ENCODE measurements at regions not wholly inside any gene's neighbourhood (a gene's known extent, or its start where the extent isn't known, plus 50 kb on each side); places are given as distances from the start of the nearest gene placed in this dataset.

- Histone ChIP-seq H4K20me1 (ENCODE audit: insufficient read depth) (no peaks in the 10 kb centered on the region), H3K27ac (ENCODE audit: low read length) (no peak overlapping the region), H3K36me3 (ENCODE audit: insufficient read depth, low read length) (no peaks in the 10 kb centered on the region), H3F3A (ENCODE audit: insufficient read depth, low read length, poor library complexity, severe bottlenecking) (no peaks in the 10 kb centered on the region), H3K79me2 (replicated peaks; ENCODE audit: insufficient read depth, low read length) (no peaks in the 10 kb centered on the region), H3K4me3 (ENCODE audit: low read length) (no peak overlapping the region), H3K9me2 (ENCODE audit: insufficient read depth, low read length) (no peaks in the 10 kb centered on the region), H2AFZ (ENCODE audit: low read depth, low read length) (peak overlapping the region; percentile 10), H3K27me3 (ENCODE audit: insufficient read depth, low read depth, low read length) (no peaks in the 10 kb centered on the region), H3K9ac (ENCODE audit: low read length) (no peak overlapping the region), H3K4me2 (ENCODE audit: low read length) (no peak overlapping the region), H3K9me3 (ENCODE audit: low read length) (no peaks in the 10 kb centered on the region)
- no peak for TF ChIP-seq CTCF (IDR thresholded peaks at IDR 0.05; ENCODE audit: poor library complexity, severe bottlenecking)
- TF ChIP-seq REST (IDR thresholded peaks at IDR 0.05; ENCODE audit: borderline replicate concordance): no peak
- TF ChIP-seq EP300 (conservative IDR thresholded peaks at IDR 0.05; ENCODE audit: poor library complexity, severe bottlenecking): no peak
- TF ChIP-seq POLR2AphosphoS5 (IDR thresholded peaks at IDR 0.05): no peak
- no peak for TF ChIP-seq SMC3 (conservative IDR thresholded peaks at IDR 0.05; ENCODE audit: poor library complexity)
- TF ChIP-seq EZH2 (IDR thresholded peaks at IDR 0.05; ENCODE audit: borderline replicate concordance, insufficient read depth, low read length, poor library complexity, severe bottlenecking): no peak
- TF ChIP-seq RAD21 (conservative IDR thresholded peaks at IDR 0.05): no peak
- TF ChIP-seq MXI1 (conservative IDR thresholded peaks at IDR 0.05; ENCODE audit: poor library complexity, severe bottlenecking): no peak
- TF ChIP-seq TAF1 (IDR thresholded peaks at IDR 0.05; ENCODE audit: low read depth): no peak
These were observed 291.3 kb upstream of the TRAM1L1 start for GRCh38 chr4:117376692-117377091.

GRCh38 chr4:117378942-117379341, 293.6 kb upstream of the TRAM1L1 start:
- H3K9ac ChIP-seq (ENCODE audit: low read length): no peak overlapping the region
- no peaks in the 10 kb centered on the region for H3K79me2 ChIP-seq (replicated peaks; ENCODE audit: insufficient read depth, low read length)
- no peak overlapping the region for H3K27ac ChIP-seq (ENCODE audit: low read length)
- no peaks in the 10 kb centered on the region for H4K20me1 ChIP-seq (ENCODE audit: insufficient read depth)
- no peak for TF ChIP-seq SMC3 (conservative IDR thresholded peaks at IDR 0.05; ENCODE audit: poor library complexity)
- no peak for TF ChIP-seq CTCF (IDR thresholded peaks at IDR 0.05; ENCODE audit: poor library complexity, severe bottlenecking)
- no peak for TF ChIP-seq REST (IDR thresholded peaks at IDR 0.05; ENCODE audit: borderline replicate concordance)
- TF ChIP-seq POLR2AphosphoS5 (IDR thresholded peaks at IDR 0.05): no peak
- TF ChIP-seq TAF1 (IDR thresholded peaks at IDR 0.05; ENCODE audit: low read depth): no peak
- no peak for TF ChIP-seq RAD21 (conservative IDR thresholded peaks at IDR 0.05)
- no peaks in the 10 kb centered on the region for H3F3A ChIP-seq (ENCODE audit: insufficient read depth, low read length, poor library complexity, severe bottlenecking)
- no peak overlapping the region for H3K4me2 ChIP-seq (ENCODE audit: low read length)
- H3K9me2 ChIP-seq (ENCODE audit: insufficient read depth, low read length): no peaks in the 10 kb centered on the region
- H2AFZ ChIP-seq (ENCODE audit: low read depth, low read length): no peak overlapping the region
- no peak overlapping the region for H3K4me3 ChIP-seq (ENCODE audit: low read length)
- H3K27me3 ChIP-seq (ENCODE audit: insufficient read depth, low read depth, low read length): no peaks in the 10 kb centered on the region
- H3K9me3 ChIP-seq (ENCODE audit: low read length): no peaks in the 10 kb centered on the region
- no peaks in the 10 kb centered on the region for H3K36me3 ChIP-seq (ENCODE audit: insufficient read depth, low read length)
